HG03066 (cell line): ENCODE measurements at regions not wholly inside any gene's neighbourhood (a gene's known extent, or its start where the extent isn't known, plus 50 kb on each side); places are given as distances from the start of the nearest gene placed in this dataset.

ENCODE experiments used
- ATAC-seq: cut with Tn5 transposase; IDR thresholded peaks from one replicate; pipeline ENCODE4 v1.9.1; 2021; ENCODE audit warnings: low read depth; ENCODE audit not compliant: unreplicated experiment

DNA sequence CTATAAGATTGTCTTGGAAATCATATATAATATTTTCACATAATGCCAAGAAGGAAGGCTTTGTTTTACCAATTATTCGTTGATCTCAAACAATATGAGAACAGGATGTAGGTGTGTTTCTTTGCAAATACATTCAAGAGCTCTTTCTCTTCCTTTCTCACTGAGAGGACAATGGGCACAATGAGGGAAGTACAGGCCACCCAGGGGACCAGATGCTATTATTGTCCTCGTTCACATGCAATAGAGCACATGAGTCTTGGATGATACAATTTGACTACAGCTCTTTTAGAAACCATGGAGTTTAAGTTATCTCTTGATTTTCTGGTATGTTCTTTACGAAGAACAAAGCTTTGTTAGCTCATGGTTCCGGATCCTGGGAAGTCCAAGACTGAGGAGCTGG, 323.7 kb upstream of the KLF6 start:
- ATAC-seq: no peak

DNA sequence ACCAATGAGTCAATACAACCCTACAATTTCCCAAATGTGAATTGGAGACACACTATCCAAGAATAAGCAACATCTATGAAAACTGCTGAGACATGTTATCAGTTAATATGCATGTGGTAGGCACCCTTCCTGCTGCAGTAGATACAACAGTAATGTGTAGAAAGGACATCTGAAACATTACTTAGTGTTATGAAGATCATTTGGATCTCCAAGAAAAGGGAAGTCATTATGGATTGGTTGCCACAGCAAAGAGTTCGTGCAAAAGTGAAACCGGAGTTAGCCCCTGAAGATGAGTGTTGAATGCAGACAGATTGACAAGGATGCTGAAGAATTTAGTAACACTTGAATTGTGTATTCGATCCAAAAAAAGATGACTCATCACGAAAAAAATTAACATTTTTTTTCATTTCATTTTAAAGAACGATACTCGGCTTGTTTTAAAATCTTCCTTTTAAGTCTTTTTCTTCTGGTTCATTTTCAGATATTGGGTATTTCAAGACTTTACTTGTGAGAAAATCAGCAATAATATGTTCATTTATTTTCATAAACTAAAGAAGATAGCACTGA, 322.4 kb upstream of the KLF6 start:
- ATAC-seq: no peak

DNA sequence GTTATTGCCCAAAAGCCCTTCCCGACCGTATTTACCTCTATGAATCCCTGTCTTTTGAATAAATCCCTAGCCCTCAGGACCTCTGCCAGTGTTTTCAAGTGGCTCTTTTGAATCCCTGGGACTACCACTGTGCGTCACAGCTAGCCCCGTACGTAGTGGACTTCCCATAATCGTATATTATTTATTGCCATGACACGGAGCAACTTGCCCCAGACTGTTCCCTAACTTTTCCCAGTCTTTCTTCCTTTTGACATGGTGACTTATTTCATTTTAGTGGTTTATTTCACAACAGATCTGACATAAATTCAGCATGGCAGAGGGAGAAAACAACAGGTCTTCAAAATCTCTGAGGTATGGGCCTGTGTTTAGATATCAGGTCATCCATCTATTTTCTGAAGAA, 318.6 kb upstream of the KLF6 start:
- ATAC-seq: no peak

DNA sequence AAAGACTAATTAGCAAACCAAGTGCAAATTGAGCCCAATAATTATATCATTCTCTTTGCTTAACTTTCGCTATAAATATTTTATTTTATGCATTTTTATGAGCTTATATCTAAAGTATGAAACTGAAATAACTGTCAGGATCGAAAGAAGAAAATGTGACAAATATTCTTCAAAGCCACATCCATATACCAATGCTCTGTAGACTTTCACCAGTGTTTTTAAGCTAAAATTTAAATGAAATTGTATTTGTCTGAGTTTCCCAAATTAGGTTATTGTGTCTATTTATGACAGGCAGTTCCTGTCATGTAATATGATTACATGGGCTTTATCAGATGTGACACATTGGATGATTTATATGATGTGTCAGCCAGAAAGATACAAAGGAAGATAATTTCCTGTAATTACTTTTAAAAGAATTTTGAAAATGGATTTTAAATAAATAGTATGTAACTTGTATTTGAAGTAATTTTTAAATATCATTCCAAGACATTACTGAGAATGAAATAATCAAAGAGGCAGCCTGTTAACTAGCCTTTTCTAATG, 317.9 kb upstream of the KLF6 start:
- no peak for ATAC-seq

DNA sequence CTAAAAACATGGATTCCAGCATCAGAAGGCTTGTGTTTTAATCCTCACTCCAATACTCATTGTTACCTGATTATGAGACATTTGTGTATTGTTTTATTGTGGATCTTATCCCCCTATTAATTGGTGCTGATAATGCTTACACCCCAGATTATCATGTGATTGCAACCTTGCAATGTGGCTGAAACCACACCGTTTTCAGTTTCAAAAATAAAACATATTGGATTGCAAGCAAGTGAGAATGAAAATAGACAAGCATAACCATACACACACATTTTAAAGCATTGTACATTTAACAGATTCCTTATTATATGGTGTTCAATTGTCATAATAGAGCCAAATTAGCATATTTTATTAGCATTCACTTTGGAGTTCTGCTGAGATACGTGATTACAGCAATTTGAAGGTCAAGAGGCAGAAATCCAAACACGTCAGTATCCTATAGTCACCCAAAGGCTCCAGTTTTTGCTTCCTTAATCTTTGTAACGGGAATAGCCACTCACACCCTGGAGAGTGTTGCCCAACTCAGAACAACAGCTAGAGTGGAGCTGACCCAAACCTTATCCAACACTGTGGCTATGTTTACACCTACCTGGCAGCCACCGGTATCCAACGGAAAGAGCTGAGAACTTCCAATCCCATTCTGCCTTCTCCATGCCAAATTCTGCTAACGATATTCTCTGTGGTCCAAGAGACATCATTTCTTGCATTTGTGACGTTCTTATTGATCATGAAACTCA, 317.1 kb upstream of the KLF6 start:
- ATAC-seq: peak; percentile 60

DNA sequence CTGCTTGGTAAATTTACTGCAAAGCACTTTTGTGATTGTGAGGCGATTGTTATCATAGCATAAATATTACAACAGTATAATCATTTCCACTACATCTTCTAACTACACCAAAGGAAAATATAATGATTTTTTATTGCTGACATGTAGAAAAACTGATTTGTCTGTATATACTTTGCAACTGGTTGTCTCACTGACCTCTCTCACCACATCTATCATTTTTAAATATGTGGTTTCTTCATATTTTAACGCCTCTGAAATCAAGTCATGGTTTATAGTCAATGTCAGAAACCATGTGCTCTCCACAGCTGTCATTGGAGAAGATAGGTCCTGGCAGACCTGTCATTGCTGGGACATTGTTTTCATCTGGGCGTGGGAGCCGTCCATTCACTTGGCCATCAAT, 315.4 kb upstream of the KLF6 start:
- ATAC-seq: no peak

DNA sequence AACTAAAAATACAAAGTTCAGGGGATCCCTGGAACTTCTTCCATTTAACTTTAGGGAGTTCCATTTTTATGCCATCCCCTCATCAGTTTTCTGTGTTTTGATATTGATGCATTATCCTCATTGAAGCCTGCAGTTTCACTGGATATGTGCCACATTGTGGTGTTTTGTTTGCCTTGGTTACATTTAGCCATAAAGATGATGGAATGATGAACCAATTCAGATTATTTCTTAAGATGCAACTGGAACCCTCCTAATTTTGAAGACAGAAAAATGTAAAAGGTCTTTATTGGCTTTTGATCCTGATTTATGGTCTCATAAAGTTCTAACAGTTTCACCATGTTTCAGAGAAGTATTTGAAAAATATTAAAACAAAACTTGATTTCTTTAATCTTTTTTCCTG, 314.2 kb upstream of the KLF6 start:
- ATAC-seq: no peak

DNA sequence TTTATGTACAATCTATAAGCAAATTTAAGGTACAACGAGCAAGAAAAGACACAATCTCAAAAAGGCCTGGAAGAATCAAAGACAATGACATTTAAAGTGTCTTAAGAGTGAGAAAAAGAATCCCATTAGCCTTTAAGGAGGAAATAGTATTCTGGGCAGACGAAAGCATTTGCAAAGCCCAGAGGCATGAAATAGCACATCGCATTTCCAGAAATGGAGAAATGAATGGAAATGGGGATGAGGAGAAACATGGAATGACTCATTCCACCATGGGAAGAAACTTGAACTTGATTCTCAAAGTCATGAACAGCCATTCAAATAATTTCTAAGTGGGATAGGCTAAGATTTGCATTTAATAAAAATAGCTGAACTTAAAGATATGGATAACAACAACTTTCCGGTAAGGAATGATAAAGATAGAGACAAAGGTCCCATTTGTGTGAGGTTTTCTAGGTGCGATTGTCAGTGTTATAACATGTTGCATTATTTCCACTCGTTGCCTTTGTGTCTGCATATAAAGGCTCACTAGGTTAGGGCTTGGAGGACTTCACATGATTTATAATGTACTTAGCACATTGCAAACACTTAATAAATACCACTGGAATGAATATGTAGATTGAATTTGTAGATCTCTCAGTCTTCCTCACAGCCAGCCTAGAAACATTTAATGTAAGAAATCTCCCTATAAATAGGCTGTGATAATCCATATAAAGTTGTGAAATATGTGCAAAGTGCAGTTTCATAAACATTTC, 310.3 kb upstream of the KLF6 start:
- no peak for ATAC-seq

DNA sequence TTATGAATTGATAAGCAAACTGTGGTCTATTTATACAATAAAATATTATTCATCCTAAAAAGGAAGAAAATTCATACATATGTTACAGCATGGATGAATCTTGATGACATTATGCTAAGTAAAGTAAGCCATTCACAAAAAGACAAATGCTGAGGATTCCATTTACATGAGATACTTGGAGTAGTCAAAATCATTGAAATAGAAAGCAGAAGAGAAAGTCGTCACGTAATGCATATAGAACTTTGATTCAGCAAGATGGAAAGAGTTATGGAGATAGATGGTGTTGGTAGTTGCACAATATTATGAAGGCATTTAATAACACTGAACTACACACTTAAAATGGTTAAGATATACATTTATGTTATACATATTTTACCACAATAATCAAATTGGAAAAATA, 309.7 kb upstream of the KLF6 start:
- ATAC-seq: no peak

DNA sequence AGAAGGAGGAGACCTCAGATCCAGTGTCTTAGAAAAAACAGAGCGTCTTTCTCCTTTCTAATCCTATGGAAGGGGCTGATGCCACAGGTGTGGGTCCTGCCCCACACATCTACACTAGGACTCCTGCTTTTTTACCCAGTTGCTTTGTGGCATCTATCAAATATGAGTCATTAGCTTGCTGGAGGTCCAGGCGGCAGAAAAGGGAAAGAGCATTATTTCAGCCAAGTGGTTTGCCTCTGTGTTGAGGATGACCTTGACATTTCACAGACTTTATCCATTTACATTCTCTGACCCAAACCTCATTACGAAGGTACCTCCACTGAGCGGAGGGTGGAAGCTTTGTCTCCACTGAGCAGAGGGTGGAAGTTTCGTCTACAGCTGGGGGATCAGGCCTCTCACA, 308.4 kb upstream of the KLF6 start:
- ATAC-seq: no peak

DNA sequence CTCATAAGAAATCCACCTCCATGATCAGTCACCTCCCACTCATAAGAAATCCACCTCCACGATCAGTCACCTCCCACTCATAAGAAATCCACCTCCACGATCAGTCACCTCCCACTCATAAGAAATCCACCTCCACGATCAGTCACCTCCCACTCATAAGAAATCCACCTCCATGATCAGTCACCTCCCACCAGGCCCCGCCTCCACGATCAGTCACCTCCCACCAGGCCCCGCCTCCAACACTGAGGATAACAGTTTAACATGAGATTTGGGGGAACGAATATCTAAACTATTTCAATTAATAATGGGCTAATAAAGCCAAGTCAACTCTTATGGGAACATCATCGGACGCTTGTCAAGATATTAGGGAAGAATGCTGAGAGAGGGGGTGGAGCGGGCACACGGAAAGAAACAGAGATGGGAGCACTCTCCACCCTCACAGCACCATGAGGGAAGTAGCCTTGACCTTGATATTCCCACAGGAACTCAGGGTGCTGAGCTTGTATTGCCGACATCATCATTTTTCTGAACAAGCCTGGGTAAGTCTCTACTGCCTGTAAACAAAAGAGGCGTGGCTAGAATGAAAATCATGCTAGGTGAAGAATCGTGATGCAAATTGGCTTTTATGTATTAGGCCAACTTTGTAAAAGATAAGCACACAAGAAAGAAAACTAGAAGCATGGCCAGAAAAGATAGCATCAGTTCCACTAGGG, 303.5 kb upstream of the KLF6 start:
- no peak for ATAC-seq

DNA sequence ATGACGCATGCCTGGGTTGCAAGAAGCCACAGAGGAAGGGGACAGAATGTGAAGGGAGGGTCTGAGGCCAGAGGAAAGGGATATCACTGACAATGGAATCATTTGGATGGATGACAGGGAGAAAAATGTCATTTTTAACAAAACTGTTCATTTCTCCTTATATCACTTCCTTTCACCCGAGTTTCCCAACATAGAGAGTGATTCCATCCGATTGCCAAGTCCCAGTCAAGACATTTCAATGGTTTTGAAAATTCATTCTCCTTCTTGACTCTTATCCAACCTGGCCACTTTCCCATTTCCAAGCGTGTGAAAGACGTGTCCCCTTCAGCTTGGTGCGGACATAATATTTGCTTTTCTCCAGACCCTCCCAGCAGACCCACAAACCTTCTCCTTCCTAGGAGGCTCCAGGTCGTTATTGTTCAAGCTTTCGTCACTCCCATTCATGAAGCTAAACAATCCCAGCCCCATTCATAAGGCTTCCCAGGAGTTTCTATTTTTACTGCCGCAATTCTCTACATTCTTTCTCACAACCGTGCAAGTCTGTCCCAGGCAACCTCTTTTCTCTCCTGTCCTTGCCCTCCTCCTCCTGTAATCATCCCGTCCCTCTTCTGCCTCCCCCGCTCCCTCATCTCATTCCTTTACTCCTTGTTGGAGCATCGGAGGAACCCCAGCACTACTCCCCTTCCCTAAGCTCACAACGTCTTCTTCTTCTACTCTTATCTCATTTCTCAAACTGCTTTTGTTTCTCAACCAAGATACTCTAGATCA, 301.3 kb upstream of the KLF6 start:
- ATAC-seq: no peak

DNA sequence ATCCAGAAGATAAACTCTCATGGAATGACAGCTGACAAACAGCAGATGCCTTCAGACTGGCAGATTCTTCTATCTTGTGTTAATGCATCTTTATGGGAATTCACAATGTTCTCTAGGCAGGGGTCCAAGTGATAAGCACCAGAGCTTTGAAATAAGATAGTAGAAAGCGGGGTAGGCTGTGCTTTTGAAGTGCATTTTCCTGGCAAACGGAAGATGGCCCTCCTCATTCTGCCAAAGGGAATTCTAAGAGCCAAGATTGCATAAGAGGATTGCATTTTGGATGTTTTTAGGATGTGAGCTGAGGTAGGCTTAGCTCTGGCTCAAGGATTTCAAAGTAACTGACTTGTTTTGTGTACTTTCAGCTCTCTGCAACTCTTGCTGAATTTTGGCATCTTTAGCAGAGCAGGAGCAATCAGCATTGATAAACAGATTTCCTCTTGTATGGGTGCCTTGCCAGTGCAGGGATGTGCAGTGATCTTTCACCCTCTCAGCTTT, 298.5 kb upstream of the KLF6 start:
- no peak for ATAC-seq

DNA sequence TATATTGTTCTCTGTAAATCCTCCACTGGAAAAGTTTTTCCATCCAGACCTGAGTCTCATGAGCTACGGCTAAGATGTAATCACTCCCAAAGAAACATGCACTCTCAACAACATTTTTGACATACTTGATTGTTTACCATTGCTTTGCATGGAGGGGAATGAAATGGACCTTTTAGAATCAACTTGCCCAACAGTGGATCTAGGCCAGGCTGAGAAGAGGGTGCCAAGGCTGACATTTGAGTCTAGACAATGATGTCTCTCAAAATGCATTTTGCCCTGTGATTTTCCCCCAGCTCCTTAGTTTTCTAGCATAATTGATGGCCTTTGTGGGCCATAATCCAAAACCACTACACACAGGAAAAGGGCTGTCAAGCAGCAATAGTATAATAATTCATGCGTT, 297.9 kb upstream of the KLF6 start:
- no peak for ATAC-seq

DNA sequence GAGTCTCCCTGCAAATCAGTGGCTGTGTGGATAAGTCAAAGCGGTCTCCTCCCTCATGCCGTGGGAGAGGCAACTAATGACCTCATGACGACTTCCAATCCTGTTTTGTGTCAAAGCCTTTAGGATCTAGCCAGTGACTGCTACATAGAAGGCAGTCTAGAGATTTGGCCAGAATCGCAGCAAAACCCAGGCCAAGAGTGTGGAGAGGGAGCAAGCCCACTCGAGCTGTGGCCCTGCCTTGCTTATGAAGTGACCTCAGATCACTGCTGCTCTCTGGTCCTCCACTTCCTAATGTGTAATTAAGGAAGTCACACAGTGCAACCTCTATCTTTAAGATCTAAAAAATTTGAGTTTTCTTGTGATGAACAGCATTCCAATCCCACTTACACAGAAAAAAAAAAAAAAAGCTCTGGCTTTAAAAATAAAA, 296.7 kb upstream of the KLF6 start:
- ATAC-seq: no peak

DNA sequence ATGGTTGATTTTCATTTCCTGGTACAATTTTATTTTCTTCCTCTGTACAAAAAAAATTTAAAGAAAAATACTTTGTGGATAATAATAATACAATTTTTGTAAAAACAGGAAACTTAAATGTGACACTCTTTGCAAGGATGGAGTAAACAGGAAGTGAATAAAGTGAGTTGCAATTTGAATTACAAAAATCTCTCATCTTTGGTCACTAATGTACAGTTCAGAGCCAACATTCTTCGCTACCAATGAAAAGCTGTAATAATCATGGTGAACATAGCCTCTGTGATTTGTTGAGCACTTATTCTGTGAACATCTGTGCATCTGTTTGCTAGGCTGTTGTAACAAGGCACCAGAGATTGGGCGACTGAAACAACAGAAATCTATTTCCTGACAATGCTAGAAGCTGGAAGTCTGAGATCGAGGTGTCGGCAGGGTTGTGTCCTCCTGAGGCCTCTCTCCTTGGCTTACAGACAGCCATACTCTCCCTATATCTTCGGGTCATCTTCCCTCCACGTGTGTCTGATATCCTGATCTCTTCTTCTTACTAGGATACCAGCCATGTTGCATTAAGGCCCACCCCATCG, 295.3 kb upstream of the KLF6 start:
- no peak for ATAC-seq

DNA sequence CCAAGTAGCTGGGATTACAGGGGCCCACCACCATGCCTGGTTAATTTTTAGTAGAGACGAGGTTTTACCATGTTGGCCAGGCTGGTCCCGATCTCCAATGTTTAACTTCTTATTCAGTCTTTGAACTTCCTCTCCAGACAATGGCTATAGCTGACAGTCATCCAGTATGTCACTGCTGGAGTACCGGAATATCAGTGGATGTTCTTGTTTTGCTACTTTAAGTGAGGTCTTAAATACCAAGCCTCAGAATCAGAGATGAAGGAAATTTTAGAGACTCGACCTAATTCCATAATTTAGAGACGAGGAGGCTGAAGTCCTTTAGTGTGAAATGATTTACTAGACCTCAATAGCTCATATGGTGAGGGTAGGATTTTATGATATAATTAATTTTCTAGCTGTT, 294.8 kb upstream of the KLF6 start:
- no peak for ATAC-seq

DNA sequence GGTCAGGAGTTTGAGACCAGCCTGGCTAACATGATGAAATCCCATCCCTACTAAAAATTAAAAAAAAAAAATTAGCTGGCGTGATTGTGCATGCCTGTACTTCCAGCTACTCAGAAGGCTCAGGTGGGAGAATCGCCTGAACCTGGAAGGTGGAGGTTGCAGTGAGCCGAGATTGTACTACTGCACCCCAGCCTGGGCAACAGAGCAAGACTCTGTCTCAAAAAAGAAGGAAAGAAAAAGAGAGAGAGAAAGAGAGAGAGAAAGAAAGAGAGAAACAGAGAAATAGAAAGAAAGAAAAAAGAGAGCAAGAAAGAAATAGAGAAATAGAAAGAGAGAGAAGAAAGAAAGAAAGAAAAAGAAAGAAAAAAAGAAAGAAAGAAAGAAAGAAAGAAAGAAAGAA, 292.8 kb upstream of the KLF6 start:
- ATAC-seq: no peak

DNA sequence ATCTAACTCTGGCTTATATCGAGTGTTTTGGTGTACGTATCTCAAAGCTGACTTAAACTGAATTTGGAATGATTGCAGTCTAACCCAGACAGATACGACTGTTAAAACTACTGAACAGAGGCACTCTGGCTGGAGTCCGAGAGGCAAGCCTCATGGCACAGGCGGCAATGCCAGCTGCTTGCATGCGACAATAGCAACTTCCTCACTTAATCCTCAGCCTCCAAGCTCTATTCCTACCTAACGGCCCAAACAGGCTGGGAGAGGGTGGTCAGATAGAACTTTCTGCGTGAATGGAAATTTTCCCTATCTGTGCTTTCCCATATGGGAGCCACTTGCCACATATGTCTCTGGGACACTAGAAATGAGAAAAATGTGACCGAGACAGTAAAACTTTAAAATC, 292.0 kb upstream of the KLF6 start:
- no peak for ATAC-seq

DNA sequence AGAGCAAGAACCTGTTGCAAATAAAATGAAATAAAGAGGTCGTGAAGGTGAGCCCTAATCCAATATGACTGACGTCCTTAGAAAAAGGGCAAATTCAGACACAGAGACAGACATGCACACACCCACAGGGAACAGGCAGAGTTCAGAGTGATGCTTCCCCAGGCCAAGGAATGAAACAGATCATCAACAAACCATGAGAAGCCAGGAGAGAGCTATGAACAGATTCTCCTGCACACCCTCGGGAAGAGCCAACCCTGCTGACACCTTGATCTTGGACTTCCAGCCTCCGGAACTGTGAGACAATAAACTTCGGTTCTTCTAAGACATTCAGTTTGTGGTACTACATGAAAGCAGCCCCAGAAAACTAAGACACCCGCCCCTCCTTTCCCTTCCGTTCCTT, 290.4 kb upstream of the KLF6 start:
- no peak for ATAC-seq
